ENCODE measurements at regions not wholly inside any gene's neighbourhood (a gene's known extent, or its start where the extent isn't known, plus 50 kb on each side); places are given as distances from the start of the nearest gene placed in this dataset.

DNA sequence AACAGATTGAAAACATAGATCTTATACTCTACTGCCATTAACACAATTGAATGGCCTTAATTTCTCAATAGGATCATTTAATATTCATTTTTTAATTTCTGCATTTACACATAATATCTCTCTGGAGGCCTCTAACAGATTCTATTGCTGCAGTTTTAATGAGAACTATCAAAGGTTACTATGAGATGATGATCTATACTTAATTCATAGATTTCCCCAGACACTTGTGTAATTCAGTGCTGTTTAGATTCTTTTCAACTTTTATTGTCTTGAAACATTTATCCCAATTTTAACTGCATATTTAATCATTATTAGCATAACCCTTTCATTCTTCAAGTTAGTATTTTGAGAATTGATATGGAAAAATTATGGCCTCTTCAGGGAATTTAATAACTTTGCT lies 1056.5 kb upstream of the CDH8 start:
- Mint-ChIP-seq H3K27me3 (ENCODE audit: low read depth) (no peaks in the 10 kb centered on the region), H3K27ac (no peak overlapping the region), H3K4me3 (no peak overlapping the region), H3K9me3 (peaks cover 0 to 2% of the 10 kb centered on the region in 2 experiments; a peak in 1 of 5 replicates), H3K36me3 (ENCODE audit: insufficient read depth in 1 of 3, low read depth in 3 of 3) (no peaks in the 10 kb centered on the region), H3K4me1 (no peaks in the 10 kb centered on the region)
- H3K56ac ChIP-seq (ENCODE audit: insufficient read length, low read depth, low read length), result no peak overlapping the region
- no peak overlapping the region for H3K27ac ChIP-seq (ENCODE audit: insufficient read length, low read depth, low read length)
- H3K9ac ChIP-seq (ENCODE audit: extremely low read depth, insufficient read length, low read length), result no peak overlapping the region
- H4K5ac ChIP-seq (ENCODE audit: insufficient read length, low read depth, low read length), result no peak overlapping the region
- no peak overlapping the region for H4K91ac ChIP-seq (ENCODE audit: insufficient read length, low read depth, low read length)
- H3K4ac ChIP-seq (ENCODE audit: low read depth, low read length), result no peak overlapping the region
- H3K4me2 ChIP-seq (ENCODE audit: insufficient read depth, insufficient read length, low read length), result no peak overlapping the region
- no peaks in the 10 kb centered on the region for H3K9me3 ChIP-seq (ENCODE audit: control insufficient read depth, low read depth, low read length)
- no peak overlapping the region for H4K8ac ChIP-seq (replicated peaks; ENCODE audit: insufficient read length, low read depth, low read length)
- no peaks in the 10 kb centered on the region for H3K79me1 ChIP-seq (ENCODE audit: insufficient read depth, low read depth, low read length, poor library complexity, severe bottlenecking)
- no peak overlapping the region for H2AK5ac ChIP-seq (ENCODE audit: insufficient read length, low read length)
- H3T11ph ChIP-seq (ENCODE audit: low read length), result no peak overlapping the region
- H3K18ac ChIP-seq (ENCODE audit: insufficient read length, low read depth, low read length), result no peak overlapping the region
- no peak overlapping the region for H2BK5ac ChIP-seq (ENCODE audit: insufficient read length, low read length)
- H3K27me3 ChIP-seq (ENCODE audit: insufficient read depth, low read length), result no peaks in the 10 kb centered on the region
- TF ChIP-seq, protein P1, sequence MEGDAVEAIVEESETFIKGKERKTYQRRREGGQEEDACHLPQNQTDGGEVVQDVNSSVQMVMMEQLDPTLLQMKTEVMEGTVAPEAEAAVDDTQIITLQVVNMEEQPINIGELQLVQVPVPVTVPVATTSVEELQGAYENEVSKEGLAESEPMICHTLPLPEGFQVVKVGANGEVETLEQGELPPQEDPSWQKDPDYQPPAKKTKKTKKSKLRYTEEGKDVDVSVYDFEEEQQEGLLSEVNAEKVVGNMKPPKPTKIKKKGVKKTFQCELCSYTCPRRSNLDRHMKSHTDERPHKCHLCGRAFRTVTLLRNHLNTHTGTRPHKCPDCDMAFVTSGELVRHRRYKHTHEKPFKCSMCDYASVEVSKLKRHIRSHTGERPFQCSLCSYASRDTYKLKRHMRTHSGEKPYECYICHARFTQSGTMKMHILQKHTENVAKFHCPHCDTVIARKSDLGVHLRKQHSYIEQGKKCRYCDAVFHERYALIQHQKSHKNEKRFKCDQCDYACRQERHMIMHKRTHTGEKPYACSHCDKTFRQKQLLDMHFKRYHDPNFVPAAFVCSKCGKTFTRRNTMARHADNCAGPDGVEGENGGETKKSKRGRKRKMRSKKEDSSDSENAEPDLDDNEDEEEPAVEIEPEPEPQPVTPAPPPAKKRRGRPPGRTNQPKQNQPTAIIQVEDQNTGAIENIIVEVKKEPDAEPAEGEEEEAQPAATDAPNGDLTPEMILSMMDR (conservative IDR thresholded peaks at IDR 0.05), result no peak
- H3K23ac ChIP-seq (ENCODE audit: insufficient read length, low read depth, low read length), result no peak overlapping the region
- H2BK20ac ChIP-seq (ENCODE audit: low read depth, low read length, poor library complexity, severe bottlenecking), result no peak overlapping the region
- no peaks in the 10 kb centered on the region for H3K4me1 ChIP-seq (ENCODE audit: insufficient read depth, low read length)
- H4K20me1 ChIP-seq (ENCODE audit: control insufficient read depth, insufficient read depth, insufficient read length), result no peaks in the 10 kb centered on the region
- no peak overlapping the region for H3K14ac ChIP-seq (ENCODE audit: insufficient read depth, low read length)
- H3K23me2 ChIP-seq (ENCODE audit: insufficient read length, low read depth, low read length, poor library complexity, severe bottlenecking), result no peaks in the 10 kb centered on the region
- no peak overlapping the region for H2BK12ac ChIP-seq (ENCODE audit: insufficient read length, low read depth, low read length)
- H2BK15ac ChIP-seq (ENCODE audit: low read depth, low read length), result no peak overlapping the region
- H2AFZ ChIP-seq (ENCODE audit: low read length), result no peak overlapping the region
- no peak for DNase-seq
- no peak overlapping the region for H2BK120ac ChIP-seq (ENCODE audit: low read depth, low read length, poor library complexity, severe bottlenecking)
- no peaks in the 10 kb centered on the region for H3K79me2 ChIP-seq (ENCODE audit: insufficient read depth, low read length)

Measured in H9 (cell line).